ENCODE measurements at regions not wholly inside any gene's neighbourhood (a gene's known extent, or its start where the extent isn't known, plus 50 kb on each side); places are given as distances from the start of the nearest gene placed in this dataset.

DNA sequence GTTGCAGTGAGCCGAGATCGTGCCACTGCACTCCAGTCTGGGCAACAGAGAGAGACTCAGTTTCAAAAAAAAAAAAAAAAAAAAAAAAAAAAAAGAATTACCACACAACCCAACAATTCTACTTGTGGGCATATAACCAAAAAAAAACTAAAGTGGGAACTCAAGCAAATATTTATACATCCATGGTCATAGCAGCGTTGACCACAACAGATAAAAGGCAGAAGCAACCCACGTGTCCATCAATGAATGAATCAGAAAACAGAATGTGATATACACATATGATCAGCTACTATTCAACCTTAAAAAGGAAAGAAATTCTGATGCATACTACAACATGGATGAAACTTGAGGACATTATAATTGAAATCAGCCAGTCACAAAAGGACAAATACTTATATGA, 179.3 kb upstream of the NEBL start:
- no peak for DNase-seq (ENCODE audit: extremely low spot score, unreplicated experiment)
- Mint-ChIP-seq H3K4me3 (no peak overlapping the region), H3K4me1 (ENCODE audit: unreplicated experiment) (peaks cover 9% of the 10 kb centered on the region), H3K27ac (no peak overlapping the region), H3K27me3 (peaks cover 2% of the 10 kb centered on the region), H3K9me3 (no peaks in the 10 kb centered on the region), H3K36me3 (no peaks in the 10 kb centered on the region)
- TF ChIP-seq, protein P1, sequence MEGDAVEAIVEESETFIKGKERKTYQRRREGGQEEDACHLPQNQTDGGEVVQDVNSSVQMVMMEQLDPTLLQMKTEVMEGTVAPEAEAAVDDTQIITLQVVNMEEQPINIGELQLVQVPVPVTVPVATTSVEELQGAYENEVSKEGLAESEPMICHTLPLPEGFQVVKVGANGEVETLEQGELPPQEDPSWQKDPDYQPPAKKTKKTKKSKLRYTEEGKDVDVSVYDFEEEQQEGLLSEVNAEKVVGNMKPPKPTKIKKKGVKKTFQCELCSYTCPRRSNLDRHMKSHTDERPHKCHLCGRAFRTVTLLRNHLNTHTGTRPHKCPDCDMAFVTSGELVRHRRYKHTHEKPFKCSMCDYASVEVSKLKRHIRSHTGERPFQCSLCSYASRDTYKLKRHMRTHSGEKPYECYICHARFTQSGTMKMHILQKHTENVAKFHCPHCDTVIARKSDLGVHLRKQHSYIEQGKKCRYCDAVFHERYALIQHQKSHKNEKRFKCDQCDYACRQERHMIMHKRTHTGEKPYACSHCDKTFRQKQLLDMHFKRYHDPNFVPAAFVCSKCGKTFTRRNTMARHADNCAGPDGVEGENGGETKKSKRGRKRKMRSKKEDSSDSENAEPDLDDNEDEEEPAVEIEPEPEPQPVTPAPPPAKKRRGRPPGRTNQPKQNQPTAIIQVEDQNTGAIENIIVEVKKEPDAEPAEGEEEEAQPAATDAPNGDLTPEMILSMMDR (conservative IDR thresholded peaks at IDR 0.05): no peak

GRCh38 chr10:21075880-21076279, 178.8 kb upstream of the NEBL start:
- Mint-ChIP-seq H3K4me1 (ENCODE audit: unreplicated experiment) (peaks cover 9% of the 10 kb centered on the region), H3K9me3 (no peaks in the 10 kb centered on the region), H3K27me3 (peaks cover 2% of the 10 kb centered on the region), H3K36me3 (no peaks in the 10 kb centered on the region), H3K27ac (no peak overlapping the region), H3K4me3 (no peak overlapping the region)
- DNase-seq (ENCODE audit: extremely low spot score, unreplicated experiment): no peak
- TF ChIP-seq, protein P1 (conservative IDR thresholded peaks at IDR 0.05): no peak

GRCh38 chr10:21071001-21071673, 174.0 kb upstream of the NEBL start:
- Mint-ChIP-seq H3K27me3 (no peaks in the 10 kb centered on the region), H3K27ac (no peak overlapping the region), H3K36me3 (no peaks in the 10 kb centered on the region), H3K4me1 (ENCODE audit: unreplicated experiment) (peaks cover 15% of the 10 kb centered on the region), H3K4me3 (no peak overlapping the region), H3K9me3 (no peaks in the 10 kb centered on the region)
- DNase-seq (ENCODE audit: extremely low spot score, unreplicated experiment): no peak
- TF ChIP-seq, protein P1 (conservative IDR thresholded peaks at IDR 0.05): no peak

- no peaks in the 10 kb centered on the region for H3K9me3 Mint-ChIP-seq
- H3K27ac Mint-ChIP-seq: no peak overlapping the region
Observed at GRCh38 chr10:21069929-21070700, 173.0 kb upstream of the NEBL start.

GRCh38 chr10:21069278-21069677, 172.2 kb upstream of the NEBL start:
- Mint-ChIP-seq H3K36me3 (no peaks in the 10 kb centered on the region), H3K4me3 (no peak overlapping the region), H3K27me3 (no peaks in the 10 kb centered on the region), H3K27ac (no peak overlapping the region), H3K9me3 (no peaks in the 10 kb centered on the region), H3K4me1 (ENCODE audit: unreplicated experiment) (peaks cover 15% of the 10 kb centered on the region)
- TF ChIP-seq, protein P1 (conservative IDR thresholded peaks at IDR 0.05): no peak
- no peak for DNase-seq (ENCODE audit: extremely low spot score, unreplicated experiment)

More at GRCh38 chr10:21069929-21070700, 173.0 kb upstream of the NEBL start:
- Mint-ChIP-seq H3K4me1 (ENCODE audit: unreplicated experiment) (peaks cover 15% of the 10 kb centered on the region), H3K27me3 (no peaks in the 10 kb centered on the region), H3K36me3 (no peaks in the 10 kb centered on the region), H3K4me3 (no peak overlapping the region)
- DNase-seq (ENCODE audit: extremely low spot score, unreplicated experiment): no peak
- TF ChIP-seq, protein P1 (conservative IDR thresholded peaks at IDR 0.05): no peak

Measured in type B pancreatic cell (in vitro differentiated cells).